ENCODE measurements at regions not wholly inside any gene's neighbourhood (a gene's known extent, or its start where the extent isn't known, plus 50 kb on each side); places are given as distances from the start of the nearest gene placed in this dataset.
"Not testable (repeated sequence)": the region's sequence is repeated elsewhere in the genome, so short reads cannot be mapped to it uniquely, and the experiment has no call there.

DNA sequence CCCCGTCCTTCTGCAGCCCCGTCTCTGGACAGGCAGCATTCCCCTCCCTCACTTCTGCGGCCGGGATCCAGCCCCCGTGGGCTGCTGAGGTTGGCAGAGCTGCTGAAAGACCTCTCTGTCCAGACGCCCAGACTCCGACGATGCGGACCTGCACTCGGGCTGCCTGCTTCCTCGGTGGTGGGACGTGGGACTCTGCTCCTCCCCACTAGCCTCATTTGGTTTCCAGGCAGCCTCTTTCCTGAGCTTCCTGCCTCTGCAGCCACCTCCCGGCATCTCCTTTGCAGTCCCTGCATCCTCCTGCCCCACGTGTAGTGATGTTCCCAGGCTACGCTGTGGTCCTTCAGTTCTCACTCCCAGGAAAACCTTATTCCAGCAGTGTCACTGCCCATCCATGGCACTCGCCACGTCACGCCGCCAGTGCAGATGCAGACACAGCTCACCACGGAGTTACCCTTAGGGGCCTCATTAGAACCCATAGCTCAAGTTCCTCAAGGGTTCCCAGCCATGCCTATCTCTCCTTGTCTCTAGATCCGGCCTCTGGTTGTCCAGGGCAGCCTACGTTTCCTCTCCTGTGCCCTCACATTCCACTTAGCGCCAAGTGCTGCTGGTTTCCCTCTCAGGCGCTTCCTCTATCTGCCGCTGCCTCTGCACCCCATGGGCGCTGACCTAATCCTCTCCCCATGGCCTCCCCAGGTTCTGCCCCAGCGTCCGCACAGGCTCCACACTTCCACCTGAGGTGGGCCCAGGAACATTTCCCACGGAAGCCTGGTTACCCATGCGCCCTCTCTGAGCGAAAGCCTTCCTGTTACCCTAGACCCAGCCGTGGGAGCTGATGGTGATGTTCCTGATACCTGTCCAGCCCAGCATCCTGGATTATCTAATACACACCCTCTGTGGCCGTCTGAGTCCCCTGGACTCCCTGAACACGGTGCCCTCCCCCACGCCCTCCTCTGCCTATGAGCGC, 318.3 kb upstream of the MYT1L start:
- peaks cover 2% of the 10 kb centered on the region; the same call in 1 of the 2 replicates for H3K27me3 Mint-ChIP-seq (ENCODE audit: insufficient read depth)
- no peak overlapping the region for H3K4me3 Mint-ChIP-seq
- H3K4me1 Mint-ChIP-seq (ENCODE audit: low read depth), result no peaks in the 10 kb centered on the region
- H3K27ac Mint-ChIP-seq, result no peak overlapping the region
- peaks cover 1% of the 10 kb centered on the region for H3K36me3 Mint-ChIP-seq (ENCODE audit: low read depth)
- H3K9me3 Mint-ChIP-seq, result peaks cover 63% of the 10 kb centered on the region
- TF ChIP-seq, protein P1, sequence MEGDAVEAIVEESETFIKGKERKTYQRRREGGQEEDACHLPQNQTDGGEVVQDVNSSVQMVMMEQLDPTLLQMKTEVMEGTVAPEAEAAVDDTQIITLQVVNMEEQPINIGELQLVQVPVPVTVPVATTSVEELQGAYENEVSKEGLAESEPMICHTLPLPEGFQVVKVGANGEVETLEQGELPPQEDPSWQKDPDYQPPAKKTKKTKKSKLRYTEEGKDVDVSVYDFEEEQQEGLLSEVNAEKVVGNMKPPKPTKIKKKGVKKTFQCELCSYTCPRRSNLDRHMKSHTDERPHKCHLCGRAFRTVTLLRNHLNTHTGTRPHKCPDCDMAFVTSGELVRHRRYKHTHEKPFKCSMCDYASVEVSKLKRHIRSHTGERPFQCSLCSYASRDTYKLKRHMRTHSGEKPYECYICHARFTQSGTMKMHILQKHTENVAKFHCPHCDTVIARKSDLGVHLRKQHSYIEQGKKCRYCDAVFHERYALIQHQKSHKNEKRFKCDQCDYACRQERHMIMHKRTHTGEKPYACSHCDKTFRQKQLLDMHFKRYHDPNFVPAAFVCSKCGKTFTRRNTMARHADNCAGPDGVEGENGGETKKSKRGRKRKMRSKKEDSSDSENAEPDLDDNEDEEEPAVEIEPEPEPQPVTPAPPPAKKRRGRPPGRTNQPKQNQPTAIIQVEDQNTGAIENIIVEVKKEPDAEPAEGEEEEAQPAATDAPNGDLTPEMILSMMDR (IDR thresholded peaks at IDR 0.05), result no peak
- DNase-seq, result no peak

DNA sequence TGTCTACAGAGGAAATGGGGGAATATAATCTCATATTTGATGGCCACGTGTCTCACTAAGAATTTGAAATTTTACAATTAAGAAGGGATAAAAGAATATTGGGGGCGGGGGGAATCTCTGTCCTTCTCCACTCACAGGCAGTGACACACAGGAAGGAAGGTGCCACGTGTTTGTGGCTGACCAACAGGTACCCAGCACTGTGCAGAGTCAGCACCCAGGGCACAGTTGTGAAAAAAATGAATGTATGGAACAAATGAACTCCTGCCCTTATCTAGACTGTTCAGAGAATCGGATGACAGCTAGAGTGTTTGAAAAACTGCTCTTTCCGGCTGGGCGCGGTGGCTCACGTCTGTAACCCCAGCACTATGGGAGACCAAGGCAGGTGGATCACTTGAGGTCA, 317.0 kb upstream of the MYT1L start:
- Mint-ChIP-seq H3K27me3 (ENCODE audit: insufficient read depth) (peaks cover 2% of the 10 kb centered on the region), H3K36me3 (ENCODE audit: low read depth) (peaks cover 10% of the 10 kb centered on the region), H3K9me3 (peaks cover 71% of the 10 kb centered on the region), H3K4me1 (ENCODE audit: low read depth) (no peaks in the 10 kb centered on the region), H3K27ac (no peak overlapping the region), H3K4me3 (no peak overlapping the region)
- TF ChIP-seq, protein P1 (IDR thresholded peaks at IDR 0.05), result no peak
- no peak for DNase-seq

DNA sequence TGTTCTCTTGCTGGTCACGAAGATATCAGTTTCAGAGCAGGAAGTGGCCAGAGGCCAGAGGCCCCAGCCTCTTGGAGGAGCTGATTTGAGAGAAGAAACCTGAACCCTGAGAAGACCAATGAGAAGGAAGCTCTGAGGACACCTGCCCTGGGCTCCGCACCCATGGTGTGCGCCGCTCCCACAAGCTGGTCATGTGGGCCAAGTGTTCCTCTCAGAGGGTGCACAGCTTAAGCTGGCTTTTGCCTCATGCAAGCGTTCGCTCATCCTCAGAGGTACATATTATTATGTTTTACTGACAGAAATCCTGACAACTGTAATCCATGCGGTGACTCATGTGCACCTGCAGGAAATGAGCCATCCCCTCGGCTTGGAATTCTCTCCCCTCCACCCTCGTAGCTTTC, 316.1 kb upstream of the MYT1L start:
- TF ChIP-seq, protein P1 (IDR thresholded peaks at IDR 0.05), result no peak
- H3K9me3 Mint-ChIP-seq, result peaks cover 67% of the 10 kb centered on the region
- DNase-seq, result no peak
- H3K27ac Mint-ChIP-seq, result no peak overlapping the region
- H3K4me3 Mint-ChIP-seq, result no peak overlapping the region
- peaks cover 2% of the 10 kb centered on the region for H3K27me3 Mint-ChIP-seq (ENCODE audit: insufficient read depth)
- H3K36me3 Mint-ChIP-seq (ENCODE audit: low read depth), result peaks cover 10% of the 10 kb centered on the region
- no peaks in the 10 kb centered on the region for H3K4me1 Mint-ChIP-seq (ENCODE audit: low read depth)

DNA sequence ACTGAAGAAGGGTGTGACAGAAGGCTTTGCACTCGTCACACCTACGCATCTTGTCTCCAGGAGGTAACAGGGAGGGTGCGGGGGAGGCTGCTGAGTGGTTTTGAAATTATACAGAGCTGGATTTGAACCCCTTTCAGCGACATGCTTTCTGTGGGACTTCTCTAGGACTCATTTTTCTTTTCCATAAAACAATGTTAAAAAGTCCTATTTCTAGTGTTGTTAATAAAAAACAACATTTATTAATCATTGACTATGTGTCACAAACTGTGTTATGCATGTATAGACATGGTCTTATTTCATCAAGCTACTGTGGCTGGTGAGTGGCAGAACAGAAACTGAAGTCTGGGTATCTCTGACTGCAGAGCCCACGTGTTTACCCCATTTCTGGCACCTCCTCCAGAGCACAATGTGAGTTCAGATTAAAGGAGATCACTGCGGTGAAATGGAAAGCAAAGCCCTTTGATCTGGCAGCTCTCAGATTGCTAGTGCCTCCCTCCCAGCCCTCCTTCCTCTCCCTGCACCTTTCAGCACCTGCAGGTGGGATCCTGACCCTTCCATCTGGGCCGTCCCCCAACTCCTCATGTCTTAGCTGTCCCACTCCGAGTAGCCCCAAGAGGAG, 315.5 kb upstream of the MYT1L start:
- Mint-ChIP-seq H3K9me3 (peaks cover 67% of the 10 kb centered on the region), H3K27me3 (ENCODE audit: insufficient read depth) (peaks cover 2% of the 10 kb centered on the region), H3K4me1 (ENCODE audit: low read depth) (no peaks in the 10 kb centered on the region)

DNA sequence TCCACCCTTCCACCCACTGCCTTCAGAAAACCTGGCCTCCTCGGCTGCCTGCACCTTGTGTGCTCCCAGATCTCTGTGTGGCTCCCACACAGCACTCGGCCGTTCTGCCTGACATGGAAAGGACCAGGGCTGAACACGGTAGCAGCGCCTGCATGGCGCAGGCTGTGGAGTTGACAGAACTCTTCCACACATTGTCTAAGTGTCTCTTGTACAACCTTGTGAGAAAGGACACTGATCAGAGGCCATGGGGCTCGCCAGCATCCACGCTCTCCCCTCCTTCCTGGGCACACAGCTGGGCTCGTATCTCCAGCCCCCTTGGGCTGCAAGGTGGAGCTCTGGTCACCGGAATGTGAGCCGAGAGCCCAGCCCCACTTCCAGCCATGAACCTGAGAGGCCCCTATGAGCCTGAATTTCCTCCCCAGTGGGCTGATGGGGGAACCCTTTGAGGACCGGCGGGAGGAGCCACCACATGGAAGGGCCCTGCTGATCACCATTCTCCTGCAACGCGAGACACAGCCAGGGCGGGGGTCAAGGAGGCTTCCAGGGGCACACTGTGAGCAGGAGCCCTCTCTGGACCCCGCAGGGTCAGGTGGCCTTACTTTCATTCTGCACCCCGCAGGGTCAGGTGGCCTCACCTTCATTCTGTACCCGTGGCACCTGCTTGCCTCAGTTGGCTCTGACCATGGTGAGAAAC, 314.2 kb upstream of the MYT1L start:
- peaks cover 63% of the 10 kb centered on the region for H3K9me3 Mint-ChIP-seq
- no peak for DNase-seq
- H3K4me3 Mint-ChIP-seq, result no peak overlapping the region
- no peaks in the 10 kb centered on the region for H3K4me1 Mint-ChIP-seq (ENCODE audit: low read depth)
- H3K27ac Mint-ChIP-seq, result no peak overlapping the region
- H3K27me3 Mint-ChIP-seq (ENCODE audit: insufficient read depth), result peaks cover 2% of the 10 kb centered on the region
- TF ChIP-seq, protein P1 (IDR thresholded peaks at IDR 0.05), result no peak
- H3K36me3 Mint-ChIP-seq (ENCODE audit: low read depth), result peaks cover 10% of the 10 kb centered on the region

More for the DNA sequence above, 315.5 kb upstream of the MYT1L start:
- H3K4me3 Mint-ChIP-seq, result no peak overlapping the region
- no peak overlapping the region for H3K27ac Mint-ChIP-seq
- H3K36me3 Mint-ChIP-seq (ENCODE audit: low read depth), result peaks cover 10% of the 10 kb centered on the region
- DNase-seq, result no peak
- TF ChIP-seq, protein P1 (IDR thresholded peaks at IDR 0.05), result no peak

DNA sequence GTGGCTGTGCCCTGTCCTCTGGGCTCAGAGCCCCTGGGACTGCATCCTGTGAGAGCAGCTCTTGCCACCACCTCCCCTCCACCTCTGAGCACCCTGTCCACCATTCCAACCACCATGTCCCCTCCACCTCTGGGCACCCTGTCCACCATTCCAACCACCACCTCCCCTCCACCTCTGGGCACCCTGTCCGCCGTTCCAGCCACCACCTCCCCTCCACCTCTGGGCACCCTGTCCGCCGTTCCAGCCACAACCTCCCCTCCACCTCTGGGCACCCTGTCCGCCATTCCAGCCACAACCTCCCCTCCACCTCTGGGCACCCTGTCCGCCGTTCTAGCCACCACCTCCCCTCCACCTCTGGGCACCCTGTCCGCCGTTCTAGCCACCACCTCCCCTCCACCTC, 313.7 kb upstream of the MYT1L start:
- H3K4me3 Mint-ChIP-seq, result not testable (repeated sequence)

More for the DNA sequence above, 313.7 kb upstream of the MYT1L start:
- H3K4me1 Mint-ChIP-seq (ENCODE audit: low read depth); H3K36me3 Mint-ChIP-seq (ENCODE audit: low read depth); H3K27me3 Mint-ChIP-seq (ENCODE audit: insufficient read depth); DNase-seq; H3K27ac Mint-ChIP-seq: not testable (repeated sequence)
- H3K9me3 Mint-ChIP-seq, result peaks cover 61% of the 10 kb centered on the region

All from HFFc6 (cell line).